Ascending aorta (tissue), 2 donors: ENCODE measurements at regions not wholly inside any gene's neighbourhood (a gene's known extent, or its start where the extent isn't known, plus 50 kb on each side); places are given as distances from the start of the nearest gene placed in this dataset.

Source experiments
- DNase-seq, 2 donors: peaks; one replicate each; pipeline ENCODE4 v3.0.0-alpha.2; 2019; ENCODE audit warnings: low spot score in 2 of 2
- H3K27ac ChIP-seq, 2 donors: fragments of 200-600 bp; sonication (generic); one replicate each; pipeline ENCODE4 v1.5.1; 2016 to 2017; ENCODE audit warnings: mild to moderate bottlenecking in 1 of 2
- H3K27me3 ChIP-seq: fragments of 200-600 bp; sonication (generic); one replicate; pipeline ENCODE4 v1.5.1; 2017
- H3K36me3 ChIP-seq, 2 donors: fragments of 200-600 bp; sonication (generic); one replicate each; pipeline ENCODE4 v1.5.1; 2016
- H3K4me1 ChIP-seq, 2 donors: fragments of 200-600 bp; sonication (generic); one replicate each; pipeline ENCODE4 v1.5.1; 2016 to 2017; ENCODE audit warnings: mild to moderate bottlenecking in 1 of 2
- H3K4me3 ChIP-seq, 2 donors: fragments of 200-600 bp; sonication (generic); one replicate each; pipeline ENCODE4 v1.5.1; 2016 to 2017; ENCODE audit warnings: mild to moderate bottlenecking in 1 of 2
- H3K9me3 ChIP-seq, 2 donors: fragments of 200-600 bp; sonication (generic); one replicate each; pipeline ENCODE4 v1.5.1; 2016
- CTCF ChIP-seq, 3 experiments: fragments of 200-600 bp in 2 of 3; fragments of 450-650 bp in 1 of 3; sonication (generic) in 2 of 3; IDR thresholded peaks; one replicate each; pipeline ENCODE4 v1.5.1; 2016 to 2019; ENCODE audit warnings: antibody characterized with exemption in 3 of 3, mild to moderate bottlenecking in 1 of 3, moderate library complexity in 1 of 3
- intact Hi-C: fragments of 100-400 bp; cut with DNase I; formaldehyde crosslinking; loops from one replicate; pipeline ENCODE4 v1.15.1; 2023

GRCh38 chr6:15913573-15913972 lies 215.3 kb upstream of the MYLIP start:
- H3K36me3 ChIP-seq = no peaks in the 10 kb centered on the region
- DNase-seq = no peak
- H3K4me3 ChIP-seq = no peak overlapping the region
- TF ChIP-seq CTCF (IDR thresholded peaks at IDR 0.05) = no peak
- intact Hi-C loops = no loop called here
- no peaks in the 10 kb centered on the region for H3K27me3 ChIP-seq
- no peaks in the 10 kb centered on the region for H3K4me1 ChIP-seq
- H3K27ac ChIP-seq = no peak overlapping the region
- H3K9me3 ChIP-seq = no peaks in the 10 kb centered on the region

DNA sequence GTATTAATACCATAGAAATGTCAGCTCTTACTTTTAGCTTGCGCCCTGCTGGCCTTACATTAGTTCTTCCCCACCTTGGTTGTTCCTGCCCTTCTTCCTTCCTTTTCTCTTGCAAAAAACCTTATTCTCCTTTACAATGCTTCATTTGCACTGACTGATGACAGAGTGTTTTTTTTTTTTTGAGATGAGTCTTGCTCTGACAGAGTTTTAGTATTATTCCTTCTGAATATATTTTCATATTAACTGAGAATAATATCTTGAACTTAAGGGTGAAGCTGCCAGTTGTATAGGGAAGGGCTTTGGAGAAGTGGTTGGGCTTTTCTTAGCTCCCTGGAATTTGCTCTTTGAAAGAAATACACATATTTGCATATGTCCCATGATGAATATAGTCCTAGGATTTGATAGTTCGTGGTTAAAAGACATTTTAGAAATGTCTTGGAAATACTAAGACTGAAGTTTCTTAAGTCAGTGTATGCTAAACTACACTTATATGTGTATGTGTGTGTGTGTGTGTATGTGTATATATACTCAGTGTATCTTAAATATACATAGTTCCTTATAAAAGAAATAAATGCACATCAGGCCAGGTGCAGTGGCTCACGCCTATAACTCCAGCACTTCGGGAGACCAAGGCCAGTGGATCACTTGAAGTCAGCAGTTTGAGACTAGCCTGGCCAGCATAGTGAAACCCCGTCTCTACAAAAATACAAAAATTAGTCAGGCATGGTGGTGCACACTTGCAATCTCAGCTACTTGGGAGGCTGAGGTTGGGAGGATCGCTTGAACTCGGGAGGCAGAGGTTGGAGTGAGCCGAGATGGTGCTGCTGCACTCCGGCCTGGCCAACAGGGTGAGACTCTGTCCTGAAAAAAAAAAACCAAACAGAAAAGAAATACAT lies 216.1 kb upstream of the MYLIP start:
- DNase-seq = no peak
- H3K27me3 ChIP-seq = no peaks in the 10 kb centered on the region
- no peak overlapping the region for H3K4me3 ChIP-seq
- intact Hi-C loops = no loop called here
- no peaks in the 10 kb centered on the region for H3K36me3 ChIP-seq
- H3K9me3 ChIP-seq = no peaks in the 10 kb centered on the region
- no peak overlapping the region for H3K27ac ChIP-seq
- no peaks in the 10 kb centered on the region for H3K4me1 ChIP-seq
- no peak for TF ChIP-seq CTCF (IDR thresholded peaks at IDR 0.05)

GRCh38 chr6:15911753-15912504 lies 217.0 kb upstream of the MYLIP start:
- Histone ChIP-seq H3K4me1 (no peaks in the 10 kb centered on the region), H3K4me3 (no peak overlapping the region), H3K27me3 (no peaks in the 10 kb centered on the region), H3K27ac (no peak overlapping the region), H3K36me3 (no peaks in the 10 kb centered on the region), H3K9me3 (no peaks in the 10 kb centered on the region)
- TF ChIP-seq CTCF (IDR thresholded peaks at IDR 0.05) = no peak
- DNase-seq = no peak
- intact Hi-C loops = no loop called here

DNA sequence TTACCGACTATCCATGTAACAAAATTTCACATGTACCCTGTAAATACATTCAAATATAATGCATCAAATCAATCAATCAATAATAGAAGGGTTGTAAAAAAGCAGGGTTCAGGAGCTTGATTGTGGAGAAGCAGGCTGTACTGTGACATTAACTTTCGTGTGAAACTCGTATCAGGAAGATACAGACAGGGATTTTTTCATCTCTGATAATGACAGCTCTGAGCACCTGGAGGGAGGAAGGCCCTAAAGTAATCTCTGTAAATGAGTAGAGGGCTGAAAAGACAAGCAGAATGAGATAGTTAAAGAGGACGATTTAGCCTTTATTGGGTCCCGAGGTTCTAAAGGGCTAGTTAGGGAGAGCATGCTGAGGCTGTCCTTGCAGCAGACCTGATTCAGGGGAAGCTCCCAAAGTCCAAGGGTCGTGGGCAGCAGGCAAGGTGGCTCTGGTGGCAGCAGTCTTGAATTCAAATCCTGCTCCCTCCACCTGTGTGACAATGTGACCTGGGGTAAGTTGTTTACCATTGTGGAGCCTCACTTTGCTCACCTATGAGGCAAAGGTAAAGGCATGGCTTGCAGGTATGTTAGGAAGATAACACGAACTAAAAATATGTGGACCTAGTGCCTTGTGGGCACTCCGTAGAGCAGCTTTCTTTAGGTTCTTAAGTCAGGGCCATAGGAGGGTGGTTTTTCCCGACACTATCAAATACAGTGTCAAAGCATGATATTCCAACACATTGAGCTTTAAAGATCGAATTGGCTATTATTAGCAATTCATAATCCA lies 219.4 kb upstream of the MYLIP start:
- H3K4me3 ChIP-seq = no peak overlapping the region
- H3K4me1 ChIP-seq = no peaks in the 10 kb centered on the region
- H3K27ac ChIP-seq = no peak overlapping the region
- intact Hi-C loops = no loop called here
- no peak for DNase-seq
- H3K36me3 ChIP-seq = no peaks in the 10 kb centered on the region
- H3K9me3 ChIP-seq = no peaks in the 10 kb centered on the region
- TF ChIP-seq CTCF (IDR thresholded peaks at IDR 0.05) = no peak
- no peaks in the 10 kb centered on the region for H3K27me3 ChIP-seq

DNA sequence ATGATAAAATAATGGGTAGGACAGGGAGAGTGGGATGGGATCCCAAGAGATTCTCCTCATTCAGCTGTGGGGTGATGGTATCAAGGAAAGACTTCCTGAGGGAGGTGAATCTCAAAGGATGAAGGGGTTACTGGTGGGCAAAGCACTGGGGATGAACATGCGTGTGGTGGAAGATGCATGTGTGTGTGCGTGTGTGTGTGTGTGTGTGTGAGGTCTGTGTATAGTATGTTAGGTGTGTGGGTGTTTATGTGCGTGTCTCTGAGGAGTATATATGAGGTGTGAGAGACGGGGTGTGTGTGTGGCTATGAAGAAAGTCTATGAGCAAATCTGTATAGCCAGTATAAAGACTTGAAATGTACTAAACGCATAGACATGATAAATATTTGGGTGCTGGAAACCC lies 220.0 kb upstream of the MYLIP start:
- H3K27me3 ChIP-seq = no peaks in the 10 kb centered on the region
- no peak for TF ChIP-seq CTCF (IDR thresholded peaks at IDR 0.05)
- intact Hi-C loops = no loop called here
- H3K9me3 ChIP-seq = no peaks in the 10 kb centered on the region
- H3K27ac ChIP-seq = no peak overlapping the region
- H3K4me1 ChIP-seq = no peaks in the 10 kb centered on the region
- no peak overlapping the region for H3K4me3 ChIP-seq
- no peak for DNase-seq
- H3K36me3 ChIP-seq = no peaks in the 10 kb centered on the region
